SK-N-SH treated with all-trans-retinoic acid at 6 μM for 48 hours (cell line): ENCODE measurements at regions not wholly inside any gene's neighbourhood (a gene's known extent, or its start where the extent isn't known, plus 50 kb on each side); places are given as distances from the start of the nearest gene placed in this dataset.

Source experiments
- ATAC-seq: fragments of 200-7000 bp; cut with Tn5 transposase; 3 replicates; pipeline ENCODE4 v1.9.1; 2020; ENCODE audit warnings: mild to moderate bottlenecking, moderate library complexity
- ARNTL ChIP-seq: fragments of 450-650 bp; formaldehyde crosslinking; IDR thresholded peaks from 2 replicates; pipeline ENCODE4 v1.5.0; 2020; ENCODE audit warnings: low read depth, mild to moderate bottlenecking, moderate library complexity, borderline replicate concordance
- BACH2 ChIP-seq: fragments of 250-450 bp; sonication (Bioruptor Pico); IDR thresholded peaks from 2 replicates; pipeline ENCODE4 v1.9.0; 2021; ENCODE audit warnings: mild to moderate bottlenecking, borderline replicate concordance
- CSDC2 ChIP-seq: fragments of 250-450 bp; sonication (Bioruptor Pico); IDR thresholded peaks from 2 replicates; pipeline ENCODE4 v1.5.0; 2020; ENCODE audit warnings: mild to moderate bottlenecking, moderate library complexity
- ESRRG ChIP-seq: fragments of 250-450 bp; sonication (Bioruptor Pico); IDR thresholded peaks from 2 replicates; pipeline ENCODE4 v1.6.1; 2021; ENCODE audit warnings: mild to moderate bottlenecking
- GLIS3 ChIP-seq: fragments of 250-450 bp; sonication (Bioruptor Pico); IDR thresholded peaks from 2 replicates; pipeline ENCODE4 v1.5.0; 2020; ENCODE audit warnings: mild to moderate bottlenecking, moderate library complexity
- ISL1 ChIP-seq: fragments of 250-450 bp; sonication (Bioruptor Pico); IDR thresholded peaks from 2 replicates; pipeline ENCODE4 v2.1.2; 2022; ENCODE audit warnings: mild to moderate bottlenecking, moderate library complexity
- OSR1 ChIP-seq: fragments of 250-450 bp; sonication (Bioruptor Pico); IDR thresholded peaks from 2 replicates; pipeline ENCODE4 v1.8.0; 2022; ENCODE audit warnings: moderate library complexity, mild to moderate bottlenecking, inconsistent platforms
- PPARA ChIP-seq: fragments of 250-450 bp; sonication (Bioruptor Pico); IDR thresholded peaks from 2 replicates; pipeline ENCODE4 v1.5.0; 2020; ENCODE audit warnings: mild to moderate bottlenecking, borderline replicate concordance
- RARB ChIP-seq: fragments of 250-450 bp; sonication (Bioruptor Pico); IDR thresholded peaks from 2 replicates; pipeline ENCODE4 v1.8.0; 2021; ENCODE audit warnings: mild to moderate bottlenecking, moderate library complexity
- SNAI2 ChIP-seq: fragments of 250-450 bp; sonication (Bioruptor Pico); IDR thresholded peaks from 2 replicates; pipeline ENCODE4 v1.5.0; 2020; ENCODE audit warnings: mild to moderate bottlenecking, moderate library complexity
- TCF4 ChIP-seq: fragments of 250-450 bp; sonication (Bioruptor Pico); IDR thresholded peaks from 2 replicates; pipeline ENCODE4 v1.8.0; 2021; ENCODE audit warnings: mild to moderate bottlenecking, moderate library complexity, borderline replicate concordance
- TOX ChIP-seq: fragments of 250-450 bp; sonication (Bioruptor Pico); IDR thresholded peaks from 2 replicates; pipeline ENCODE4 v1.8.0; 2021; ENCODE audit warnings: mild to moderate bottlenecking, moderate library complexity, borderline replicate concordance
- ZC3H10 ChIP-seq: fragments of 250-450 bp; sonication (Bioruptor Pico); IDR thresholded peaks from 2 replicates; pipeline ENCODE4 v1.5.1; 2021; ENCODE audit warnings: mild to moderate bottlenecking, moderate library complexity
- ZFP3 ChIP-seq: fragments of 250-450 bp; sonication (Bioruptor Pico); IDR thresholded peaks from 2 replicates; pipeline ENCODE4 v1.5.0; 2020; ENCODE audit warnings: mild to moderate bottlenecking, moderate library complexity
- ZFP30 ChIP-seq: fragments of 450-650 bp; formaldehyde crosslinking; IDR thresholded peaks from 2 replicates; pipeline ENCODE4 v1.5.0; 2022; ENCODE audit warnings: mild to moderate bottlenecking, moderate library complexity
- ZNF565 ChIP-seq: fragments of 450-650 bp; formaldehyde crosslinking; conservative IDR thresholded peaks from 2 replicates; pipeline ENCODE4 v1.5.0; 2020; ENCODE audit warnings: low read depth, mild to moderate bottlenecking, moderate library complexity
- ZNF70 ChIP-seq: fragments of 450-650 bp; formaldehyde crosslinking; IDR thresholded peaks from 2 replicates; pipeline ENCODE4 v1.5.0; 2020; ENCODE audit warnings: mild to moderate bottlenecking, moderate library complexity
- TF ChIP-seq, protein P1 (sequence below): fragments of 250-450 bp; sonication (Bioruptor Pico); IDR thresholded peaks from 2 replicates; pipeline ENCODE4 v1.5.1; 2021; ENCODE audit warnings: mild to moderate bottlenecking, moderate library complexity
- TF ChIP-seq, protein P2 (sequence below): fragments of 250-450 bp; sonication (Bioruptor Pico); IDR thresholded peaks from 2 replicates; pipeline ENCODE4 v1.8.0; 2020; ENCODE audit warnings: mild to moderate bottlenecking, moderate library complexity, borderline replicate concordance
- TF ChIP-seq, protein P3 (sequence below): fragments of 250-450 bp; sonication (Bioruptor Pico); IDR thresholded peaks from 2 replicates; pipeline ENCODE4 v1.5.1; 2020; ENCODE audit warnings: low read depth, mild to moderate bottlenecking, moderate library complexity
- TF ChIP-seq, protein P4 (sequence below): fragments of 250-450 bp; sonication (Bioruptor Pico); IDR thresholded peaks from 2 replicates; pipeline ENCODE4 v1.5.0; 2020; ENCODE audit warnings: mild to moderate bottlenecking, moderate library complexity

DNA sequence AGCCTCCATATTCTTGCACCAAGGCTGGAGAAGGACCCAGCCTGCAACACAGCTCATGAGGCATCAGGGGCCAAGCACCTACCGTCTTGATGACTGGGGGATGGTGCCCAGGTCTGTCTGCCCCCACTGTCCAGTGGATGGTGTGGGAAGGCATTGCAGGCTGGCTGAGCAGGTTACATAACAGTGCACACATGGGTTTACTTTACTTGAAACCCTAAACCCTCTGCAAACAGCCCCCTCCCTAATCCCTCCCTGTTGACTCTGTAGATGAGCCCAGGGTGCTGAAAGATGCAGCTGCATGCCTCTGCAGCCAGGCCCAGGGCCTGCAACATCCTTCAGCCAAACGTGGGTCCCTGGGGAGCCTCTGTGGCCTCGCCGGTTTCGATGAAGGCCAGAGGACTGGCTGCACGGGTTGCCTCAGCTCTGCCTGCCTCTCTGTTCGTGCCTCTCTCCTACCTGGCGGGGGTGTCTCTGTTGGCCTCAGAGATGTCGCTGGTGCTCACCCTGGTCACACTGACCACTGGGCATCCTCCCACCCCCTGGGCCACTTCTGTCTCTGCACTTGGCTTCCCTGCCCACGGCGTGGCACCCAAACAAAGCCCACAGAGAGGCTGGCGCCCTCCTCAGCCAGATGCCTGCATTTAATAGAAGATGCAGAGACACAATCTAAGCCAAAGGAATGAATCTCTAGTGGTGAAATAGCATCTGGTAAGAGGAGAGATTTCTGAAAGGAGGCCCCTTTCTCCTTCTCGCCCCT is 95.1 kb downstream of the METRNL start:
- peak; percentile 65 for ATAC-seq
- TF ChIP-seq OSR1 (CRISPR knock-in tag) = no peak
- no peak for TF ChIP-seq BACH2
- TF ChIP-seq, protein P1, sequence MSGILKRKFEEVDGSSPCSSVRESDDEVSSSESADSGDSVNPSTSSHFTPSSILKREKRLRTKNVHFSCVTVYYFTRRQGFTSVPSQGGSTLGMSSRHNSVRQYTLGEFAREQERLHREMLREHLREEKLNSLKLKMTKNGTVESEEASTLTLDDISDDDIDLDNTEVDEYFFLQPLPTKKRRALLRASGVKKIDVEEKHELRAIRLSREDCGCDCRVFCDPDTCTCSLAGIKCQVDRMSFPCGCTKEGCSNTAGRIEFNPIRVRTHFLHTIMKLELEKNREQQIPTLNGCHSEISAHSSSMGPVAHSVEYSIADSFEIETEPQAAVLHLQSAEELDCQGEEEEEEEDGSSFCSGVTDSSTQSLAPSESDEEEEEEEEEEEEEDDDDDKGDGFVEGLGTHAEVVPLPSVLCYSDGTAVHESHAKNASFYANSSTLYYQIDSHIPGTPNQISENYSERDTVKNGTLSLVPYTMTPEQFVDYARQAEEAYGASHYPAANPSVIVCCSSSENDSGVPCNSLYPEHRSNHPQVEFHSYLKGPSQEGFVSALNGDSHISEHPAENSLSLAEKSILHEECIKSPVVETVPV = no peak
- TF ChIP-seq ISL1 (CRISPR knock-in tag) = no peak
- no peak for TF ChIP-seq TCF4
- TF ChIP-seq ESRRG (CRISPR knock-in tag) = no peak
- no peak for TF ChIP-seq GLIS3 (CRISPR knock-in tag)
- TF ChIP-seq CSDC2 (CRISPR knock-in tag) = no peak

DNA sequence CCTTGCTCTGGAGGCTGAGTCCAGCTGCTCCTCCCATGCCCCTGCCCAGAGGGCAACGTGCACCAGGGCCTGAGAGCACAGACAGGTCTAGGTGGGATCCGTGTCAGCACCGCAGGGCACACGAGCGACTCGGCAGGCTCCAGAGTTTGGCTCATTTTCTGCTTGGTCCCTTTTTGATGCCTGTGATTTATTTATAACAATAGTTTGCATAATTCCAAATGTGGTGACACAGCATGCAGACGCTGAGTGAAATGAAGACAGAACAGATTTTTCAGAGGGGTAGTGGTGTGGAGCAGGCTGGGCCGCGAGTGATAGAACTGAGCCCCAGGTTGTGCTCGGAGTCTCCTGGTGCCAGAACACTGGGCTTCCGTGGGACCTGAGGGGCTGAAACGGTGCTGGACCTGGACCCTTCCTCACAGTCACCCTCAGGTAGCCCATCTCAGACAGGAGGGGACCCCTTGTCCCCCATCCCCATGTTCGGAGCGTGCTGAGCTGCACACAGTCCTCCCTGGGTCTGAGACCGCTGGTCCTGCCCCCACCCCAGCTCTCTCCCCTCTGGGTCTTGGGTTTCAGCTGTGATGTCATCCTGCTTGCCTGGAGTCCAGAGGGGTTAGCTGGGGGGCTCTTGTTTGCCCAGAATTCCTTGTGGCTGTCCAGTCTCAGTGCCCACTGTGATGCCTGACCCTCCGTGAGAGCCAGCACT is 95.9 kb downstream of the METRNL start:
- no peak for ATAC-seq
- TF ChIP-seq GLIS3 (CRISPR knock-in tag) = no peak
- no peak for TF ChIP-seq TCF4
- TF ChIP-seq ARNTL (CRISPR knock-in tag) = no peak
- no peak for TF ChIP-seq ISL1 (CRISPR knock-in tag)
- no peak for TF ChIP-seq RARB (CRISPR knock-in tag)
- TF ChIP-seq BACH2 = no peak
- no peak for TF ChIP-seq PPARA (CRISPR knock-in tag)
- no peak for TF ChIP-seq ZC3H10
- TF ChIP-seq, protein P2, sequence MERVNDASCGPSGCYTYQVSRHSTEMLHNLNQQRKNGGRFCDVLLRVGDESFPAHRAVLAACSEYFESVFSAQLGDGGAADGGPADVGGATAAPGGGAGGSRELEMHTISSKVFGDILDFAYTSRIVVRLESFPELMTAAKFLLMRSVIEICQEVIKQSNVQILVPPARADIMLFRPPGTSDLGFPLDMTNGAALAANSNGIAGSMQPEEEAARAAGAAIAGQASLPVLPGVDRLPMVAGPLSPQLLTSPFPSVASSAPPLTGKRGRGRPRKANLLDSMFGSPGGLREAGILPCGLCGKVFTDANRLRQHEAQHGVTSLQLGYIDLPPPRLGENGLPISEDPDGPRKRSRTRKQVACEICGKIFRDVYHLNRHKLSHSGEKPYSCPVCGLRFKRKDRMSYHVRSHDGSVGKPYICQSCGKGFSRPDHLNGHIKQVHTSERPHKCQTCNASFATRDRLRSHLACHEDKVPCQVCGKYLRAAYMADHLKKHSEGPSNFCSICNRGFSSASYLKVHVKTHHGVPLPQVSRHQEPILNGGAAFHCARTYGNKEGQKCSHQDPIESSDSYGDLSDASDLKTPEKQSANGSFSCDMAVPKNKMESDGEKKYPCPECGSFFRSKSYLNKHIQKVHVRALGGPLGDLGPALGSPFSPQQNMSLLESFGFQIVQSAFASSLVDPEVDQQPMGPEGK (CRISPR knock-in tag) = no peak
- TF ChIP-seq, protein P1 = no peak

DNA sequence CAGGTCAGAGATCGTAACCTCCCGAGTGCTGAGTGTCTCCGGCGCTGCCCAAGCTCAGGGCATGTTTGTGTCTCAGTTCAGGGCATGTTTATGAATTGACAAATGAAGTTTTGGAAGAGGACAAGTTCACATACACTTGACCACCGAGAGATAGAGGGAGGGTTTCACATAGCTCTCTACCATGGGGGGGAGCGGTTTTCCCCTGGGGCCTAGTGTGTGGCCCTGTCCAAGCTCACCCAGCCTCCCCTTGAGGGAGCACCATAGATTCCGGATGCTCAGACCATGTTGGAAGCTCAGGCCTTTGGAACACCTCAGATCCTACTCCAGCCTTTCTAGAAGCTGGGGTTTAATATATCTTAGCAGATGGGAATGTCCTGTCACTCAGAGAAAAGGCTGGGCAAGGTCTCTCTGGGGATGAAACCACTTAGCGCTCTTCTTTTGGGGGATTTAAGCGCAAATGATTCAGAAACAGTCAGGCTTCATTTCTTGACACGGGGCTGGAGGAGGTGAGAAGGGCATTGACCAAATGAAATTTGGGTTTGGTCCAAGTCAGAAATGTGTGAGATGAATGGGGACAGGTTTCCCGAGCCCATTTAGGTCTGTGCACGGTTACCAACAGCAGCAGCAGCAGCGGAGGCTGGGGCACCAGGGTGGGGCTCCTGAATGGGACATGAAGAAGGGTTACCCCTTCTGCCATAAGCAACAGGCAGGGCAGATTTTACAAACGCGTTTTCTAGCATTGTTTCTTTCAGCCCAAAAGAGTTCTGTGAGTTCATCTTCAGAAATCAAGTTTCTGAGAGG is 96.6 kb downstream of the METRNL start:
- ATAC-seq = no peak
- no peak for TF ChIP-seq ZFP3
- TF ChIP-seq GLIS3 (CRISPR knock-in tag) = no peak
- no peak for TF ChIP-seq OSR1 (CRISPR knock-in tag)
- TF ChIP-seq, protein P1 = no peak
- no peak for TF ChIP-seq ESRRG (CRISPR knock-in tag)
- TF ChIP-seq ZNF70 (CRISPR knock-in tag) = no peak
- TF ChIP-seq, protein P3, sequence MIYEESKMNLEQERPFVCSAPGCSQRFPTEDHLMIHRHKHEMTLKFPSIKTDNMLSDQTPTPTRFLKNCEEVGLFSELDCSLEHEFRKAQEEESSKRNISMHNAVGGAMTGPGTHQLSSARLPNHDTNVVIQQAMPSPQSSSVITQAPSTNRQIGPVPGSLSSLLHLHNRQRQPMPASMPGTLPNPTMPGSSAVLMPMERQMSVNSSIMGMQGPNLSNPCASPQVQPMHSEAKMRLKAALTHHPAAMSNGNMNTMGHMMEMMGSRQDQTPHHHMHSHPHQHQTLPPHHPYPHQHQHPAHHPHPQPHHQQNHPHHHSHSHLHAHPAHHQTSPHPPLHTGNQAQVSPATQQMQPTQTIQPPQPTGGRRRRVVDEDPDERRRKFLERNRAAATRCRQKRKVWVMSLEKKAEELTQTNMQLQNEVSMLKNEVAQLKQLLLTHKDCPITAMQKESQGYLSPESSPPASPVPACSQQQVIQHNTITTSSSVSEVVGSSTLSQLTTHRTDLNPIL = no peak
- TF ChIP-seq ARNTL (CRISPR knock-in tag) = no peak
- TF ChIP-seq ZNF565 (CRISPR knock-in tag) = no peak
- no peak for TF ChIP-seq ZFP30 (CRISPR knock-in tag)
- TF ChIP-seq ZC3H10 = no peak
- no peak for TF ChIP-seq SNAI2 (CRISPR knock-in tag)
- TF ChIP-seq, protein P4, sequence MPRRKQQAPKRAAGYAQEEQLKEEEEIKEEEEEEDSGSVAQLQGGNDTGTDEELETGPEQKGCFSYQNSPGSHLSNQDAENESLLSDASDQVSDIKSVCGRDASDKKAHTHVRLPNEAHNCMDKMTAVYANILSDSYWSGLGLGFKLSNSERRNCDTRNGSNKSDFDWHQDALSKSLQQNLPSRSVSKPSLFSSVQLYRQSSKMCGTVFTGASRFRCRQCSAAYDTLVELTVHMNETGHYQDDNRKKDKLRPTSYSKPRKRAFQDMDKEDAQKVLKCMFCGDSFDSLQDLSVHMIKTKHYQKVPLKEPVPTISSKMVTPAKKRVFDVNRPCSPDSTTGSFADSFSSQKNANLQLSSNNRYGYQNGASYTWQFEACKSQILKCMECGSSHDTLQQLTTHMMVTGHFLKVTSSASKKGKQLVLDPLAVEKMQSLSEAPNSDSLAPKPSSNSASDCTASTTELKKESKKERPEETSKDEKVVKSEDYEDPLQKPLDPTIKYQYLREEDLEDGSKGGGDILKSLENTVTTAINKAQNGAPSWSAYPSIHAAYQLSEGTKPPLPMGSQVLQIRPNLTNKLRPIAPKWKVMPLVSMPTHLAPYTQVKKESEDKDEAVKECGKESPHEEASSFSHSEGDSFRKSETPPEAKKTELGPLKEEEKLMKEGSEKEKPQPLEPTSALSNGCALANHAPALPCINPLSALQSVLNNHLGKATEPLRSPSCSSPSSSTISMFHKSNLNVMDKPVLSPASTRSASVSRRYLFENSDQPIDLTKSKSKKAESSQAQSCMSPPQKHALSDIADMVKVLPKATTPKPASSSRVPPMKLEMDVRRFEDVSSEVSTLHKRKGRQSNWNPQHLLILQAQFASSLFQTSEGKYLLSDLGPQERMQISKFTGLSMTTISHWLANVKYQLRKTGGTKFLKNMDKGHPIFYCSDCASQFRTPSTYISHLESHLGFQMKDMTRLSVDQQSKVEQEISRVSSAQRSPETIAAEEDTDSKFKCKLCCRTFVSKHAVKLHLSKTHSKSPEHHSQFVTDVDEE (CRISPR knock-in tag) = no peak
- no peak for TF ChIP-seq TOX (CRISPR knock-in tag)
- TF ChIP-seq ISL1 (CRISPR knock-in tag) = no peak
